ENCODE measurements at regions not wholly inside any gene's neighbourhood (a gene's known extent, or its start where the extent isn't known, plus 50 kb on each side); places are given as distances from the start of the nearest gene placed in this dataset.
"Not testable (repeated sequence)": the region's sequence is repeated elsewhere in the genome, so short reads cannot be mapped to it uniquely, and the experiment has no call there.

GRCh38 chr3:103825586-103825985, 1390.8 kb downstream of the ZPLD1 start:
- no peak for DNase-seq

- DNase-seq = no peak
Measured at GRCh38 chr3:103829723-103830326, 1395.0 kb downstream of the ZPLD1 start.

GRCh38 chr3:103847081-103848062, 1412.6 kb downstream of the ZPLD1 start:
- DNase-seq = no peak

GRCh38 chr3:103851793-103852192, 1417.0 kb downstream of the ZPLD1 start:
- DNase-seq = no peak

GRCh38 chr3:103862415-103862814, 1427.6 kb downstream of the ZPLD1 start:
- DNase-seq = no peak

GRCh38 chr3:103863381-103863780, 1428.6 kb downstream of the ZPLD1 start:
- no peak for DNase-seq

GRCh38 chr3:103866113-103866512, 1431.3 kb downstream of the ZPLD1 start:
- DNase-seq = no peak

- DNase-seq = no peak
Measured at GRCh38 chr3:103873021-103873420, 1438.2 kb downstream of the ZPLD1 start.

GRCh38 chr3:103873897-103874545, 1439.2 kb downstream of the ZPLD1 start:
- DNase-seq = no peak

- not testable (repeated sequence) for DNase-seq
Measured at GRCh38 chr3:103881809-103882208, 1447.0 kb downstream of the ZPLD1 start.

GRCh38 chr3:103889675-103890074, 1454.9 kb downstream of the ZPLD1 start:
- DNase-seq = no peak

- DNase-seq = no peak
Measured at GRCh38 chr3:103894162-103894822, 1459.5 kb downstream of the ZPLD1 start.

GRCh38 chr3:103899328-103899727, 1464.5 kb downstream of the ZPLD1 start:
- no peak for DNase-seq

- DNase-seq = no peak
Measured at GRCh38 chr3:103904991-103905390, 1461.7 kb upstream of the ALCAM start.

GRCh38 chr3:103906304-103906703, 1460.4 kb upstream of the ALCAM start:
- no peak for DNase-seq

- no peak for DNase-seq
Measured at GRCh38 chr3:103906808-103907207, 1459.9 kb upstream of the ALCAM start.

- DNase-seq = no peak
Measured at GRCh38 chr3:103907567-103907966, 1459.1 kb upstream of the ALCAM start.

- DNase-seq = no peak
Measured at GRCh38 chr3:103909395-103909794, 1457.3 kb upstream of the ALCAM start.

- DNase-seq = no peak
Measured at GRCh38 chr3:103918336-103918735, 1448.4 kb upstream of the ALCAM start.

GRCh38 chr3:103919327-103919726, 1447.4 kb upstream of the ALCAM start:
- no peak for DNase-seq

- DNase-seq = no peak
Measured at GRCh38 chr3:103923907-103924306, 1442.8 kb upstream of the ALCAM start.

- no peak for DNase-seq
Measured at GRCh38 chr3:103924544-103924943, 1442.2 kb upstream of the ALCAM start.

- no peak for DNase-seq
Measured at GRCh38 chr3:103926936-103927335, 1439.8 kb upstream of the ALCAM start.

All from activated effector memory CD4-positive, alpha-beta T cell treated with Interleukin-2 at 50 U/mL for 16 hours (primary cell).